GM18870 (cell line): ENCODE measurements at regions not wholly inside any gene's neighbourhood (a gene's known extent, or its start where the extent isn't known, plus 50 kb on each side); places are given as distances from the start of the nearest gene placed in this dataset.
"Not testable (repeated sequence)": the region's sequence is repeated elsewhere in the genome, so short reads cannot be mapped to it uniquely, and the experiment has no call there.

Experiments used
- ATAC-seq: cut with Tn5 transposase; IDR thresholded peaks from one replicate; pipeline ENCODE4 v1.9.1; 2021; ENCODE audit warnings: moderate library complexity; ENCODE audit not compliant: unreplicated experiment

GRCh38 chr6:56840467-56841380, 114.2 kb upstream of the BEND6 start:
- ATAC-seq, result no peak

GRCh38 chr6:56839533-56840183, 115.2 kb upstream of the BEND6 start:
- no peak for ATAC-seq

DNA sequence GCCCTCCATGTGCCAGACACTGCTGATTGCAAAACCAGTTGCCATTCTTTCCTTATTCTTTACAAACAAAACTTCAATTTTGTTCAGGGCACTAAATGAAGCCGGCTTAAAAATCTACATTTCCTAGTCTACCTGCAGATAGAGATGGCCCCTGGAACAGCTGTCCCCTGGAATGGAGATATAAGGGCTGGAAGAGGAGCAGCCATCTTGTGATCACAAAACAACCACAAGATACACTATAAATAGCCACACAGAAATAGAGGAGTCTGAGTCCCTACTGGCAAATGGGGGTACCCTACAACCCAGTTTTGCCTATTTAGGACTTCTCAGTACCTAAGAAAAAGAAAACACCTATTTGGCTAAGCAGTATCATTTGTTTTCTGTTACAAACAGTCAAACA, 115.9 kb upstream of the BEND6 start:
- ATAC-seq, result no peak

DNA sequence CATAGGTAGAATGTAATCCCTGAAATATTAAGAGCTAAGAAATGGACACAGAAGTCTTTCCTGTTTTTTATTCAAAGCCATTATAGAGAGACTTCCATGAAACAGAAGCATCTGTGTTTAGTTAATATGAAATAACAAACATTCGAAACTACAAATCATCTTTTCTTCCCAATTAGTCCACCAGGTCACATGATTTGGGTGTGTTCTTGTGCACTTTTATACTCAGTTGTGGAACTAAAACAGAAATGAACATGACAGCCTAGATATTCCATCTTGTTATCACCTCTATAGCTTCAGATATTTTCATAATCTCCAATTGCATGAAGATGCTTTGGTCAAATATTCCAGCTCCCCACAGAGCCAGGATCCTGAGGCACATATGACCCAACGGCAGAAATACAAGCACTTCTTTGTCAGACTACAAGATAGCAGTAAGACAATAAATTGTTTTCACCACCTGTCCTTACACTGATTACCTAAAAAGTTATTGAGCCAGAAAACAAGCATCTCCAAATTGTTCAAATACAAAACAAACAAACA, 116.8 kb upstream of the BEND6 start:
- no peak for ATAC-seq

DNA sequence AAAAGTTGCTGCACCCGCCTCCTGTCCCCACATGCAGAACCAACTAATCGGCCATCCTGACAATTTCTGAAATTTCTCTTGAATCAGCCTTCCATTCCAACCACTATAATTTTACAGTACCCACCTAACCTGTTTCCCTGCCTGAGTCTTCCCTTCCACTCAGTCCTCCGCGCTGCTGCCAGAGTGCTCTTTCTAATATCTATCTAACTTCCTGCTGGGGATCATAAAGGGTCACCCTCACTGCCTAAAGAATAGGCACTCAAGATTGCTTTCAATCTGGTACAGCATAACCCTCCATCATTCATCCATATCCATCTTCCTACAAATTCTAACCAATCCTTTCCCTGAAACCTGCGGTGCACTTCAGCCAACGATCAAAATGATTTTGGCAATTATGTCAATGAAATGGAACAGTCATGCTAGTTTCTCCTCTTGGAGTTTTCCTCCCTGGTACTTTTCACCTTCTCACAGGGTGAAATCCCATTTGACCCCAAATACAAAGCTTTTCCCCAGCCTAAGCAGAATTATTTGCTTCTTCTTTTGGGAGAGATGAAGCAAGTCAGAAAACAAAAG, 117.5 kb upstream of the BEND6 start:
- no peak for ATAC-seq

GRCh38 chr6:56835612-56836011, 119.3 kb upstream of the BEND6 start:
- ATAC-seq, result no peak

- ATAC-seq, result no peak
Measured at GRCh38 chr6:56833873-56834272, 121.0 kb upstream of the BEND6 start.

- ATAC-seq, result no peak
Measured at GRCh38 chr6:56833127-56833791, 121.6 kb upstream of the BEND6 start.

GRCh38 chr6:56832225-56832624, 122.7 kb upstream of the BEND6 start:
- no peak for ATAC-seq

DNA sequence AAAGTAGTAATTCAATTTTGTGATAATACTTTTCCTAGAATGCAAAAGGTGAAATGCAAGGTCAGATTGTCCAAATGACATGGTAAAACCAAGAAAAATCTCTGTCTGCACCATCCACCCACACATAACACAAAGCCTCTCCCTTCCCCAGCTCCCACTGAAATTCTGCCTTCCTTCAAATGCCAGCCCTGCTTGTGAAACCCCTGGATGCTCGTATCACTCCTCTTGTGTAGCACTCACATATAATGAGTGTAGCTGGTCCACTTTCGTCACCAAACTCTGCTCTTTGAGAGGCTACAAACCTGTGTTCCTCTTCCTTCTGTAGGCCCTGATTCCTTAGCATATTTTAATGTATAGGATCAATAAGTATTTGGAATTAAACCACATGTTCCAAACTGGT, 123.6 kb upstream of the BEND6 start:
- no peak for ATAC-seq

GRCh38 chr6:56827908-56828649, 126.8 kb upstream of the BEND6 start:
- ATAC-seq, result no peak

GRCh38 chr6:56824431-56824830, 130.5 kb upstream of the BEND6 start:
- ATAC-seq, result not testable (repeated sequence)

DNA sequence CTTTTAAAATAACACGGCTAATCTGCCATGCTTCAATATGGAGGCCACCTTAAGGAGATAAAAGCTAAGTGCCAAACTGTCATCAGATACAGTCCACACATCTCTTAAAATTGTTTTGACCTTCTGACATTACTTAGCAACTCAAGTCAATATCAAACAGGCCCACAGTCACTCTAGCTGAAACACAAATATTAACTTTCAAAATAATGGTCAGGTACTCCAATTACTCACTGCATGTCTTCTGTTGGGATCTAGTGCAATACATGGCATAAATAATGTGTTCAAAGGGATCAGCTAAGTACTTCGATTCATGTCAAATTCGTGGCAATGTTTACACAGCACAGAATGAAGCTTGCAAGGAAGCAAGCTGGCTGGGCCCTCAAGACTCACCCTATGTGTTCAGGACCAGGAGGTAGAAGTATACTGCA, 133.9 kb upstream of the BEND6 start:
- no peak for ATAC-seq

DNA sequence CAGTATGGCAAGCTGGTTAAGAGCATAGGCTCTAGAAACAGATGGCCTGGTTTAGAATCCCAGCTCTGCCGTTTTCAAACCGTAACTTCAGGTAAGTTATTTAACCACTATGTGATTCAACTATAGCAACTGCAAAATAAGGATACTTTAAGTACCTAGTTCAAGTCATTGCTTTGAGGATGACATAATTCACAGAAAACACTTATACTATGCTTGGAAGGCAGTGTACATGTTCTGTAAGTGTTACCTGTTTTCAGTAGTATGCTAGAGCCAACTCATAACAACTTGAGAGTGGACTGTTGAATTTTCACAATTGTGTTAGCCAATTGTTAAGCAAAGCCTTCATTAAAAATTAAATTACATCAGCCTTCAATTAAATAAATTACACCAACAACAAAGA, 134.8 kb upstream of the BEND6 start:
- no peak for ATAC-seq

DNA sequence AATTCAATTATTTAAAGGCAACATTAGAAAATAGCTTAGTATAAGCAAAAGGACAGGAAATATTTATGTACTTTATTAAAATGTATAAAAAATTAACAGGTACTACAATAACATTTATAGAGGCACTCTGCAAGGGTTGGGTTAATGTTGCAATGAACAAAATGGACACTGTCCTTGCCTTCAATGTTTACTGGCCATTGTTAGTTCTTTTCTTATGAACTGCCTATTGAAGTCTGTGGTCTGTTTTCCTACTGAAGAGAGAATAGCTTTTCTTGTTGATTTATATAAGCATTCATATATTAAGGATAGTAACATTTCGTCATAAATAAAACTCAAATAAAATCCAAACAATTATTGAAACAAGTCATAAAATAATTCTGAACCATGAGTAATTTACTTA, 135.3 kb upstream of the BEND6 start:
- ATAC-seq, result no peak

DNA sequence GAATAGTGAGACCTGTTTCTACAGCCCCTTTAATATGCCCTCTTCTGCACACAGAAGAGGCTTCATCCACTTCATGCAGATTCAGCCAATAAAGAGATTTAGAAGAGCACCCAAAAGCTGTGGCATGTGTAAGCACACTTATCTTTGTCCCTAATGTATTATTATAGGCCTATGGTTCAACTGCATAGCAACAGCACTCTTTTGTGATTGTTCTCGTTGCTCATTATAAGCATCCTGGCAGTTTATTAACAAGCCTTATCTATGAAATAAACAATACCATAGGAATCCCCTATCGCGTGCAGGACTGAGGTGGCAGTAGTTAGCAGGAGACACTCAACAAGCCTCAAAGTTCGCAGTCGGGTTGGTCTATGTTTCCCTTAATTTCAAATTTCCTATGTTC, 138.5 kb upstream of the BEND6 start:
- ATAC-seq, result no peak

GRCh38 chr6:56815436-56815835, 139.5 kb upstream of the BEND6 start:
- no peak for ATAC-seq

- peak; percentile 8 for ATAC-seq
Measured at GRCh38 chr6:56814802-56815201, 140.1 kb upstream of the BEND6 start.

- ATAC-seq, result peak; percentile 58
Measured at GRCh38 chr6:56814308-56814707, 140.6 kb upstream of the BEND6 start.

- not testable (repeated sequence) for ATAC-seq
Measured at GRCh38 chr6:56812851-56813250, 142.1 kb upstream of the BEND6 start.
